OCI-LY7 (cell line): ENCODE measurements at regions not wholly inside any gene's neighbourhood (a gene's known extent, or its start where the extent isn't known, plus 50 kb on each side); places are given as distances from the start of the nearest gene placed in this dataset.

ENCODE experiments used
- CTCF ChIP-seq: fragments of 200-600 bp; sonication (generic); conservative IDR thresholded peaks from 2 replicates; pipeline ENCODE4 v1.5.1; 2014; ENCODE audit warnings: mild to moderate bottlenecking, antibody characterized with exemption, low read length, moderate library complexity, mixed read lengths
- EZH2phosphoT487 ChIP-seq: fragments of 200-600 bp; sonication (generic); IDR thresholded peaks from 2 replicates; pipeline ENCODE4 v1.6.1; 2018; ENCODE audit warnings: low read depth, borderline replicate concordance, mild to moderate bottlenecking, mixed run types, antibody characterized with exemption, low read length, moderate library complexity, mixed read lengths

- TF ChIP-seq CTCF (no peak), EZH2phosphoT487 (no peak)
Observed at GRCh38 chr2:189382668-189383067, 58.6 kb upstream of the WDR75 start.
